Spleen (tissue), 7 donors: ENCODE measurements at regions not wholly inside any gene's neighbourhood (a gene's known extent, or its start where the extent isn't known, plus 50 kb on each side); places are given as distances from the start of the nearest gene placed in this dataset.

Source experiments
- CTCF ChIP-seq, 11 experiments: fragments of 200-600 bp in 7 of 11; fragments of 450-650 bp in 4 of 11; sonication (generic) in 4 of 11; IDR thresholded peaks in 8 of 11; conservative IDR thresholded peaks in 3 of 11; 1 replicate in 7 of 11; 2 replicates in 4 of 11; pipeline versions ENCODE4 v1.4.0 to v1.8.0; 2016 to 2021; ENCODE audit warnings: antibody characterized with exemption in 11 of 11, inconsistent platforms in 4 of 11, mild to moderate bottlenecking in 1 of 11
- POLR2A ChIP-seq, 3 donors: fragments of 450-650 bp; IDR thresholded peaks; one replicate each; pipeline ENCODE4 v1.5.1; 2017; ENCODE audit warnings: antibody characterized with exemption in 3 of 3, mild to moderate bottlenecking in 1 of 3
- donor health status: DM: no; HTN: no; CAD: no; lungs with moderate emphysema.
- donor health status: DM: no; HTN: no; CAD: no.
- donor health status: DM: no; HTN: no; CAD: no.

GRCh38 chr3:170640737-170641171 is 54.9 kb upstream of the SLC7A14 start:
- TF ChIP-seq CTCF (IDR thresholded peaks at IDR 0.05 in 8 of 11, conservative IDR thresholded peaks at IDR 0.05 in 3 of 11) (no peak), POLR2A (IDR thresholded peaks at IDR 0.05) (no peak)
